ENCODE measurements at regions not wholly inside any gene's neighbourhood (a gene's known extent, or its start where the extent isn't known, plus 50 kb on each side); places are given as distances from the start of the nearest gene placed in this dataset.
"Not testable (repeated sequence)": the region's sequence is repeated elsewhere in the genome, so short reads cannot be mapped to it uniquely, and the experiment has no call there.

DNA sequence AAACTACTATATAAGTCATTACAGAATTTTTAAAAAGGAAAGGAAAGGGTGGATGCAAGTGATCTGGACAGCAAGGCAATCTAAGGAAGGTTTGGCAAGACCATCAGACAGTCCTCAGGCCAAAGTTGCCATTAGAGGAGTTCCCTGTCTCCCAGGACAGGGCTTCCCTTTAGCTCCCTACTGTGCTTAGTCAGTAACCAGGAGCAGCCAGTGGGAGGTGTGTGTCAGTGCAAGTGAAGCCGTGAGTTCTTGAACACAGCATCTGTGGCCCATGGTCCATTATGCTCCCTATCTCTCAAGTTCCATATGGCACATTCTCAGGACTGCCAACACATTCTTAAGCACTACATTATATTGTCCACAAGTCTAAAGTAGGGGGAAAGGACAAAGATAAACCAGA is 175.2 kb upstream of the FAM174A start:
- not testable (repeated sequence) for H3K4me1 ChIP-seq (ENCODE audit: control insufficient read depth, insufficient read depth, low read length); H3K27ac ChIP-seq (ENCODE audit: low read depth, low read length); H3K36me3 ChIP-seq (ENCODE audit: control insufficient read depth, insufficient read depth, low read length); H3K27me3 ChIP-seq (ENCODE audit: control insufficient read depth, insufficient read depth, low read length); H3K4me3 ChIP-seq (ENCODE audit: low read length); H3K9ac ChIP-seq (ENCODE audit: low read length)

GRCh38 chr5:100346269-100346668 is 188.9 kb upstream of the FAM174A start:
- H3K27me3 ChIP-seq (ENCODE audit: control insufficient read depth, insufficient read depth, low read length); H3K27ac ChIP-seq (ENCODE audit: low read depth, low read length); H3K36me3 ChIP-seq (ENCODE audit: control insufficient read depth, insufficient read depth, low read length); H3K4me3 ChIP-seq (ENCODE audit: low read length); H3K4me1 ChIP-seq (ENCODE audit: control insufficient read depth, insufficient read depth, low read length); H3K9ac ChIP-seq (ENCODE audit: low read length): not testable (repeated sequence)

DNA sequence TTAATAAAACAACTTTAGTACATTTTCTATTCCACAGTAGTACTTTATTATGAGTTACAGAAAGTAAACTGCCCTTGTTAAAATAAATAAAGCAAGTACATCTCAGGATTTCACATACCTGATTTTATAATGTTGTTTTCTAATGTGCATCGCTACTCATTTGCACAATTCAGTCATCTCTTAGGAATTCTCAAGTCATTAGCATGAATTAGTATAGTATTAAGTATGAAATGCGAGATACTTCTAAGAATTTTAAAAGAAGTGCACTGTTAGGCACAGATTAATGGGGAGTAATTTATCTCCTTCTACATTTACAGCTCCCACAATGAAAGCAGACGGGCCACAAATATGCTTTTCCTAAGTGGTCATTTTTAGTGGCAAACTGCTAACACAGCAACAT is 193.7 kb upstream of the FAM174A start:
- not testable (repeated sequence) for H3K4me3 ChIP-seq (ENCODE audit: low read length); H3K9ac ChIP-seq (ENCODE audit: low read length); H3K4me1 ChIP-seq (ENCODE audit: control insufficient read depth, insufficient read depth, low read length); H3K27ac ChIP-seq (ENCODE audit: low read depth, low read length); H3K27me3 ChIP-seq (ENCODE audit: control insufficient read depth, insufficient read depth, low read length); H3K36me3 ChIP-seq (ENCODE audit: control insufficient read depth, insufficient read depth, low read length)

- no peak overlapping the region for H3K4me3 ChIP-seq (ENCODE audit: low read length)
- no peaks in the 10 kb centered on the region for H3K36me3 ChIP-seq (ENCODE audit: control insufficient read depth, insufficient read depth, low read length)
- H3K27me3 ChIP-seq (ENCODE audit: control insufficient read depth, insufficient read depth, low read length): no peaks in the 10 kb centered on the region
- no peak overlapping the region for H3K27ac ChIP-seq (ENCODE audit: low read depth, low read length)
- H3K9ac ChIP-seq (ENCODE audit: low read length): no peak overlapping the region
- no peaks in the 10 kb centered on the region for H3K4me1 ChIP-seq (ENCODE audit: control insufficient read depth, insufficient read depth, low read length)
These were observed 212.7 kb upstream of the FAM174A start for GRCh38 chr5:100322483-100322882.

DNA sequence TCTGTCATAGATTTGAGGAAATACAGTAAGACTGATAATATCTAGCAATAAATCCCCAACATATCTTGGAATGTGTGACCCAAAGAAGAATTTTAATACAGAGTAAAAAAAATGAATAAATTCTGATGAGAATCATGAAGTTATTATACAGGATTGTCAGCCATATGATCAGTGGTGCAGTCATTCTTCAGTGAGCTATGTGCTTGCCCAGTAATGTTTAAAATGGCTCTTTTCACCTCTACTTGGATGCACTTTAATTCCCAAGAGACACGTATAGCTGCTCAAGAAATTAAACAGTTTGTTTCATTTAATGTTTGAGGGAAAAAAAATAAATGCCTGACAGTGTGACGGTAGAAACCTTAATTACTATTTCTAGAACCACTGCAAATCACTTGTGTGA is 215.3 kb upstream of the FAM174A start:
- no peak overlapping the region for H3K4me3 ChIP-seq (ENCODE audit: low read length)
- no peaks in the 10 kb centered on the region for H3K4me1 ChIP-seq (ENCODE audit: control insufficient read depth, insufficient read depth, low read length)
- H3K27ac ChIP-seq (ENCODE audit: low read depth, low read length): no peak overlapping the region
- H3K36me3 ChIP-seq (ENCODE audit: control insufficient read depth, insufficient read depth, low read length): no peaks in the 10 kb centered on the region
- no peaks in the 10 kb centered on the region for H3K27me3 ChIP-seq (ENCODE audit: control insufficient read depth, insufficient read depth, low read length)
- H3K9ac ChIP-seq (ENCODE audit: low read length): no peak overlapping the region

DNA sequence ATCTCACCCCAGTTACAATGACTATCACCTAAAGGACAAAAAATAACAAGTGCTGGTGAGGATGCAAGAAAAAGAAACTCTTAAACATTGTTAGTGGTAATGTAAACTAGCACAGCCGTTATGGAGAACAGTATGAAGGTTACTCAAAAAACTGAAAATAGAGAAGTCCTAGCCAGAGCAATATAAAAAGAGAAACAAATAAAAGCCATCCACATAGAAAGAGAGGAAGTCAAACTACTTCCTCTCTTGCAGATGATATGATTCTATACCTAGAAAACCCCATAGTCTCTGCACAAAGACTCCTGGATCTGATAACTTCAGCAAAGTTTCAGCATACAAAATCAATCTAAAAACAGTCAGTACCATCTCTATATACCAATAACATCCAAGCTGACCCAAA is 221.5 kb upstream of the FAM174A start:
- Histone ChIP-seq H3K4me1 (ENCODE audit: control insufficient read depth, insufficient read depth, low read length) (no peaks in the 10 kb centered on the region), H3K27ac (ENCODE audit: low read depth, low read length) (no peak overlapping the region), H3K4me3 (ENCODE audit: low read length) (no peak overlapping the region), H3K27me3 (ENCODE audit: control insufficient read depth, insufficient read depth, low read length) (no peaks in the 10 kb centered on the region), H3K9ac (ENCODE audit: low read length) (no peak overlapping the region), H3K36me3 (ENCODE audit: control insufficient read depth, insufficient read depth, low read length) (no peaks in the 10 kb centered on the region)

DNA sequence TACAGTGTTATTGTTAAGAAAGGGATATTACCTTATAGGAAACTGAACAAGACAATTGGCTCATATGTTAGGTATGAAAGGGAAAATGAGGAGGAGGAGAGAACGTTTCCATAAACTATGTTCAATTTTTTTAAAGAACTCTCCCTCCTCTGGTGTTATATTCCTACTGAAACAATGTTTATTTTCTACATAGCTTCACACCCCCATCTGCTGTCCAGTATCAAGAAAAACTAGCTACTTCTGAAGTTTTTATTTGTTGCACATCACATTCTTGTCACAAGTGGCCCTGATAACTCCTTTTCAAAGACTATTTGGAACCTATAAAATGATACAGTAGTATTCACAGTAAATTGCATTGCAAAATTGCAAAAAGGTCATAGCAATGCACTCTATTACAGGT is 223.4 kb upstream of the FAM174A start:
- H3K9ac ChIP-seq (ENCODE audit: low read length): no peak overlapping the region
- no peaks in the 10 kb centered on the region for H3K4me1 ChIP-seq (ENCODE audit: control insufficient read depth, insufficient read depth, low read length)
- no peak overlapping the region for H3K27ac ChIP-seq (ENCODE audit: low read depth, low read length)
- no peak overlapping the region for H3K4me3 ChIP-seq (ENCODE audit: low read length)
- H3K27me3 ChIP-seq (ENCODE audit: control insufficient read depth, insufficient read depth, low read length): no peaks in the 10 kb centered on the region
- H3K36me3 ChIP-seq (ENCODE audit: control insufficient read depth, insufficient read depth, low read length): no peaks in the 10 kb centered on the region

DNA sequence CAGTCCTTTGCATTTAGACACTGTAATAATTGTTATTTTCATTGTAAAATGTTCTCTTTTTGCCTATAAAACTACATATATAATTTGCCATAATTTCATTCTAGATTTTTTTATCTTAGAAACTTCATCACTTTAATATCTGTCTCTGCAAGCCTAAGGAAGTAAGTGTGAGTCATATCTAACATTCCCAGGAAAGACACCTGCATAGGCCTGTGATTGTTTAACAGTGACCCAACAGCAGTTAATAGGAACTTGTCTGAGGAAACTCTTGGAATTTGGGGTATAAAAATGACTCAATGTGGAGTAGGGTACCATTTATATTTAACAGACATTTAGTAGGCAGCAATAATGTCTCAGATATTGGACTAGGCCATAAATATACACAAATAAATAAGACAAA is 229.2 kb upstream of the FAM174A start:
- Histone ChIP-seq H3K27ac (ENCODE audit: low read depth, low read length) (no peak overlapping the region), H3K4me3 (ENCODE audit: low read length) (no peak overlapping the region), H3K4me1 (ENCODE audit: control insufficient read depth, insufficient read depth, low read length) (no peaks in the 10 kb centered on the region), H3K9ac (ENCODE audit: low read length) (no peak overlapping the region), H3K27me3 (ENCODE audit: control insufficient read depth, insufficient read depth, low read length) (no peaks in the 10 kb centered on the region), H3K36me3 (ENCODE audit: control insufficient read depth, insufficient read depth, low read length) (no peaks in the 10 kb centered on the region)

DNA sequence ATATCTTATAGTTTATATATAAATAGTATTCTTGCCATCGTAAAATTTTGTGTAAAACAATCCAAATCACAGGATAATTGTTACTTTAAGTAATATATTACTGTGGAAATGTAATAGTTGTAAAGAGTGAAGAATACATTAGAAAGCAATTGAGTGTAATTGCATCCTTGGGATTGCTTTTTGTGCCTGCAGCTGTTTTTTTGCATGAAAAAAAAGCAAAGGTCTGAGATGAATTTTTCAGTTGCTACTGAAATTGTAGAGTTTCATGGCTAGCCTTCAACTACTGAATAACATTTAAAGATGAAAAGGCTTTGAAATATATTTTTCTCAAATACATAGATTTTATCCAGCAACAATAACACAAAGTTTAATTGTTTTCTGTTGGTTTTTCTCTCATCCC is 232.0 kb upstream of the FAM174A start:
- no peaks in the 10 kb centered on the region for H3K4me1 ChIP-seq (ENCODE audit: control insufficient read depth, insufficient read depth, low read length)
- no peak overlapping the region for H3K4me3 ChIP-seq (ENCODE audit: low read length)
- H3K9ac ChIP-seq (ENCODE audit: low read length): no peak overlapping the region
- no peak overlapping the region for H3K27ac ChIP-seq (ENCODE audit: low read depth, low read length)
- H3K27me3 ChIP-seq (ENCODE audit: control insufficient read depth, insufficient read depth, low read length): no peaks in the 10 kb centered on the region
- H3K36me3 ChIP-seq (ENCODE audit: control insufficient read depth, insufficient read depth, low read length): no peaks in the 10 kb centered on the region

GRCh38 chr5:100299261-100299660 is 235.9 kb upstream of the FAM174A start:
- Histone ChIP-seq H3K9ac (ENCODE audit: low read length) (no peak overlapping the region), H3K36me3 (ENCODE audit: control insufficient read depth, insufficient read depth, low read length) (no peaks in the 10 kb centered on the region), H3K27me3 (ENCODE audit: control insufficient read depth, insufficient read depth, low read length) (no peaks in the 10 kb centered on the region), H3K4me3 (ENCODE audit: low read length) (no peak overlapping the region), H3K4me1 (ENCODE audit: control insufficient read depth, insufficient read depth, low read length) (no peaks in the 10 kb centered on the region), H3K27ac (ENCODE audit: low read depth, low read length) (no peak overlapping the region)

DNA sequence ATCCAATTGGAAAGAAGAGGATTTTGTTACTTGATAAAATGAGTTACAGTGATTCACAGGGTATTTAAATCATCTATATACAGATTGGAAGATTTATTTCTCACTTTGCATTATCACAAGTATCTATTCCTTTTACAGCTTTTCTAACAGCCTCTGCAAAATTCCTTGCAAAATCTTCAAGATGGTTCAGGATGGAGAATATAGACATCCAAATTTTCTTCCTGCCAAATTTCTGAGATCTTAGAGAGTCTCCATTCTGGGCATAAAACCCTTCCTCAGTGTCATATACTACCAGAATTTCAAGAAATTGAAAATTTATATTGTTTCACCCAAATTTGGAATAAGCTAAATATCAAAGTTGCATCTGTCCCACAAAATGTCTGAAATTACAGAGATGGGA is 259.1 kb upstream of the FAM174A start:
- H3K36me3 ChIP-seq (ENCODE audit: control insufficient read depth, insufficient read depth, low read length): no peaks in the 10 kb centered on the region
- no peaks in the 10 kb centered on the region for H3K4me1 ChIP-seq (ENCODE audit: control insufficient read depth, insufficient read depth, low read length)
- H3K9ac ChIP-seq (ENCODE audit: low read length): no peak overlapping the region
- H3K27me3 ChIP-seq (ENCODE audit: control insufficient read depth, insufficient read depth, low read length): no peaks in the 10 kb centered on the region
- no peak overlapping the region for H3K4me3 ChIP-seq (ENCODE audit: low read length)
- no peak overlapping the region for H3K27ac ChIP-seq (ENCODE audit: low read depth, low read length)

DNA sequence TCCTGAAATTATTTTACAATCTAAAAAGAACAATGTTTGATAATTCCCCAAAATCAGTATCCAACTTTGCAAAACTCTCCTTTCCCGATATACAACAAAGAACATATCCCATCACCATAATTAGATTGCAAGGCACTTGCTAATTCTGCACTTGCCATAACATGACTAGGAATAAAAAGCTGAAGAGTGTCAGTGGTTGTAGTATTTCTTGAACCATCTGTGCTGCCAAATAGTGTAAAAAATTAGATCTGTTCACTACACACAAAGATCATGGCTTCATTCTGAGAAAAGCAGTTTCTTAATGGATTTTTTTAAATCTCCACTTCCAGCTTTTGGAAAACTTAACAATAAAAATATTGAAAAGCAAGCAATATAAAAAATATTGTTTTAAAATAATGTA is 259.5 kb upstream of the FAM174A start:
- Histone ChIP-seq H3K27me3 (ENCODE audit: control insufficient read depth, insufficient read depth, low read length) (no peaks in the 10 kb centered on the region), H3K27ac (ENCODE audit: low read depth, low read length) (no peak overlapping the region), H3K4me3 (ENCODE audit: low read length) (no peak overlapping the region), H3K9ac (ENCODE audit: low read length) (no peak overlapping the region), H3K4me1 (ENCODE audit: control insufficient read depth, insufficient read depth, low read length) (no peaks in the 10 kb centered on the region), H3K36me3 (ENCODE audit: control insufficient read depth, insufficient read depth, low read length) (no peaks in the 10 kb centered on the region)

DNA sequence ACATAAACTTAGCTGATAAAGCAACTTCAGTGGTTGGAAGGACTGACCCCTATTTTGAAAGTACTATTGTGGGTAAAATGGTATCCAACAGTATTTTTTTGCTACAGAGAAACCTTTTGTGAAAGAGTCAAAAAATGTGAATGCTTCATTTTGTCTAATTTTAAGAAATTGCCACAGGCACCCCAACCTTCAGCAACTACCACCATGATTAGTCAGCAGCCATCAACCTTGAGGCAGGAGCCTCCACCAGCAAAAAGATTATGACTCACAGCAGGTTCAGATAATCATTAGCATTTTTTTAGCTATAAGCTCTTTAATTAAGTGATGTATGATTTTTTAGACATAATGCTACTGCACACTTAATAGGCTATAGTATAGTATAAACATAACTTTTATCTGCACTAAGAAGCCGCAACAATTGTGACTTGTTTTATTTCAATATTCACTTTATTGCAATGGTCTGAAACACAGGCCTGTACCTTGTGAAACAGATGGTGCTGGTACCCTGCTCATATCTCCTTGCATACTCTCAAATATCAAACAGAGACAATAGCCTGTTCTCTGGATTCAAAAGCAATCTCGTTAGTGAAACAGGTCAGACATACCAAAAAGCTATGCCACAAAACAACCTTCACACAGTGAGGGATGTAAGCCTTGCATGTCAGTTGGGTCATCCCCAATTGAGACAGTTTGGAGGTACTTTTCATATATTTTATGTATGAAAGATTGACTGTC is 261.2 kb upstream of the FAM174A start:
- H3K27ac ChIP-seq (ENCODE audit: low read depth, low read length): no peak overlapping the region
- H3K4me1 ChIP-seq (ENCODE audit: control insufficient read depth, insufficient read depth, low read length): no peaks in the 10 kb centered on the region
- no peaks in the 10 kb centered on the region for H3K36me3 ChIP-seq (ENCODE audit: control insufficient read depth, insufficient read depth, low read length)
- no peaks in the 10 kb centered on the region for H3K27me3 ChIP-seq (ENCODE audit: control insufficient read depth, insufficient read depth, low read length)
- H3K9ac ChIP-seq (ENCODE audit: low read length): no peak overlapping the region
- no peak overlapping the region for H3K4me3 ChIP-seq (ENCODE audit: low read length)
